GM13977 (cell line): ENCODE measurements at regions not wholly inside any gene's neighbourhood (a gene's known extent, or its start where the extent isn't known, plus 50 kb on each side); places are given as distances from the start of the nearest gene placed in this dataset.

Source experiments
- DNase-seq: peaks from one replicate; pipeline ENCODE4 v3.0.0; 2012; ENCODE audit warnings: low spot score
- in situ Hi-C: fragments of 300-500 bp; cut with MboI; formaldehyde crosslinking; loops from one replicate; pipeline ENCODE4 v1.12.0; 2022; ENCODE audit warnings: low sequenced_read_pairs, low pct_unique_long_range_greater_than_20kb, mixed read lengths, inconsistent platforms; ENCODE audit not compliant: unreplicated experiment
- TF ChIP-seq, protein P1 (sequence below): IDR thresholded peaks from 2 replicates; pipeline ENCODE4 v1.5.1; 2012; ENCODE audit warnings: mild to moderate bottlenecking, control low read depth; ENCODE audit not compliant: insufficient read depth; ENCODE audit errors: extremely low read depth, missing control alignments

DNA sequence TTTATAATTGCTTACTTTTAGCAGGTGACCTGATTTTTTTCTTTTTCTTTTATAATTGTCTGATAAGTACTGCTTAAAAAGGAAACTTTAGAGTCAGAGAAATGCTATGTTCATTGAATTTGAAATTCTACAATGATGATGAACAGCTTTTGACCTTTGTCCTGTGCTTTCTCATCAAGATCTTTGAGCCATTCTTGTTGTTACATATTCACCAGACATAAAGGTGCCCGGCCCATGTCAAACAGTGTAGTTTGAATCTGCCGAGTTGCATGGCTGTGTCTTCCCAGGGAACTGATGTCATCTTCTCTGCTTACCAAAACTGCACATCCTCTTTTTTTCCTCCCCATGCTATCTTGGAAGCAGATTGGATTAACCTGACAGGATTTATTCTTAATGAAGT, 163.6 kb downstream of the LRRC70 start:
- in situ Hi-C loops = no loop called here
- TF ChIP-seq, protein P1, sequence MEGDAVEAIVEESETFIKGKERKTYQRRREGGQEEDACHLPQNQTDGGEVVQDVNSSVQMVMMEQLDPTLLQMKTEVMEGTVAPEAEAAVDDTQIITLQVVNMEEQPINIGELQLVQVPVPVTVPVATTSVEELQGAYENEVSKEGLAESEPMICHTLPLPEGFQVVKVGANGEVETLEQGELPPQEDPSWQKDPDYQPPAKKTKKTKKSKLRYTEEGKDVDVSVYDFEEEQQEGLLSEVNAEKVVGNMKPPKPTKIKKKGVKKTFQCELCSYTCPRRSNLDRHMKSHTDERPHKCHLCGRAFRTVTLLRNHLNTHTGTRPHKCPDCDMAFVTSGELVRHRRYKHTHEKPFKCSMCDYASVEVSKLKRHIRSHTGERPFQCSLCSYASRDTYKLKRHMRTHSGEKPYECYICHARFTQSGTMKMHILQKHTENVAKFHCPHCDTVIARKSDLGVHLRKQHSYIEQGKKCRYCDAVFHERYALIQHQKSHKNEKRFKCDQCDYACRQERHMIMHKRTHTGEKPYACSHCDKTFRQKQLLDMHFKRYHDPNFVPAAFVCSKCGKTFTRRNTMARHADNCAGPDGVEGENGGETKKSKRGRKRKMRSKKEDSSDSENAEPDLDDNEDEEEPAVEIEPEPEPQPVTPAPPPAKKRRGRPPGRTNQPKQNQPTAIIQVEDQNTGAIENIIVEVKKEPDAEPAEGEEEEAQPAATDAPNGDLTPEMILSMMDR = no peak
- no peak for DNase-seq

DNA sequence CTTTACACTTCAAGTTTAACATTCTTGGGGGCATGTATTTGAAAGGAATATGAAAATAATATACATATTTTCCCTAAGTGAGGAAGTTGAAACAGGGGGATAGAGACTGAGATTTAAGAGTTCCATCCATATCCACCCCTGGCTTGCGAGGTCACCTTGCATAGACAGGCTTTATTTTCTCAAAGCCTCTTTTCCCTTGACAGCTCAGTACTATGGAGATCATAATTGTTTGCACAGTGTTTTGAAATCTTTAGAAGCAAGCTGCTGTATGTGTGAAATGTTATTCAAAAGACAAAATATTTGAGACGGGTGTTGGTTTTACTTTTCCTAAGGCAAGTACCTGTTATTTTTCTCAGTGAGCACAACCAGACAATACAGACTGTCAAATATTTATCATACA, 163.1 kb downstream of the LRRC70 start:
- TF ChIP-seq, protein P1 = no peak
- no peak for DNase-seq
- in situ Hi-C loops = no loop called here

DNA sequence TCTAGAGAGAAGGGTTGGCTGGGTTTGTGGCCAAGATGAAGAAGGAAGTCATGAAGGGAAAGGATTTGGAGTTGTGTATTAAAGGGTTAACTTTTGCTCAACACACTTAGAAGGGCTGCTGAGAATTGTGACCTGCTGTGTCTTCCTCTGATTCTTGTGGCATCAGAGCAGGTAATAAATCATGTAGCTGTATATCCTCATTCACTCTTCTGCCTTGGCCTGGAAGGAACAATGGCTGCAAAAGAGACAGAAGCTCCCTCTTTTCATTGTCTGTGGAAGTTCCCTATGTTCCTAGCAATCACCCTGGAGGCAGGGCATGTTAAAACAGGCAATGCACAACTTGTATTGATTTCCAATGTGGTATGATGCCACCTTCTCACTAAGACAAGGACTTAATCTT, 159.1 kb downstream of the LRRC70 start:
- TF ChIP-seq, protein P1 = no peak
- no peak for DNase-seq
- in situ Hi-C loops = no loop called here

DNA sequence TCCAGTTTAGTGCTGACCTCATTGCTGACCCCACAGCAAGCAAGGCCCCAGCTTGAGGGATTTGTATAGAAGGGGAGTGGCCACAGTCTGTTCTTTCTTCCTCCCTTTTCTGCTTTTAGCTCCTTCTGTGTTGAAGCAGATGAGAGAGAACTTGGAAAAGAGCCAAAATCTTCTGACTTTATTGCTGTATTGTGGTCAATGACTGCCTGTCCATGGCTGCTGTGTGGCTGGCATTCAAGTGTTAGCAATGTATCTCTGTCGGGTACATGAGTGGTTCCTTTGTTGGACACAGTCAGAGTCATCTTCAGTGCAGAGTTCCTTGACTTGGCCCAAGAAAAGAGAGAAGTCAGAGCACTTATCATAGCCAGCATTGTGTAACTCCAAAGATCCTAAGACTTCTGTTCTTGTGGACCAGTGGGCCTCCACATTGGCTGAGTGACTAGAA, 154.1 kb downstream of the LRRC70 start:
- in situ Hi-C loops = no loop called here
- no peak for DNase-seq
- TF ChIP-seq, protein P1 = no peak

DNA sequence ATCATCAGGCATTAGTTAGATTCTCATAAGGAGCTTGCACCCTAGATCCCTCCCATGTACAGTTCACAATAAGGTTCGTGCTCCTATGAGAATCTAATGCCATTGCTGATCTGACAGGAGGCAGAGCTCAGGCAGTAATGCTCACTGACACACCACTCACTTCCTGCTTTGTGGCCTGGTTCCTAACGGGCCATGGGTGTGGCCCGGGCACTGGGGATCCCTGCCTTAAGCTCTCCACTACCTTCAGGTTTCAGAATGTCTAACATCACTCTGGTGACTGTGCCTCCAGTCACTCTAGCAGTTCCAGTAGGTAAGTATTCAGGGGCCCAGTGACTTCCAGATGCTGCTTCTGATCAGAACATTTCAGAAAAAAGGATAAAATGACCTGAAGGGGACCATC, 152.4 kb downstream of the LRRC70 start:
- DNase-seq = no peak
- in situ Hi-C loops = no loop called here
- TF ChIP-seq, protein P1 = no peak

DNA sequence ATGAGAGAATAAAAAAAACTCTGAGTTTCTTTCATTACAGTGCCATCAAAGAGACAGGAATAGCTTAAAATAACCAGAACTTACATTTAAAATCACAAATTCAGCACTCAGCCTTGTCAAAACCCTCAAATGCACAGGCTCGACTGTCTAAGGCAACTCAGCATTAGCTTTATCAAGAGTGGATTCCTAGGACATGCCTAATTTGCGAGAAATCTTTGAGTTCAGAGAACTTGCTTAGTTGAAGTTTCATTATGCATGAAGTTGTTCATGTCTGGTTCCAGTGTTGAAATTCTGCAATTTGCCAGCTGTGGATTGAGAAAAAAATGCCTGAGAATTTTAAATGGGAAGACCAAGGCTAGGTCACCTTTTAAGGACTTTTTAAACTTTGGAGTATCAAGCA, 151.1 kb downstream of the LRRC70 start:
- TF ChIP-seq, protein P1 = no peak
- DNase-seq = no peak
- in situ Hi-C loops = no loop called here

DNA sequence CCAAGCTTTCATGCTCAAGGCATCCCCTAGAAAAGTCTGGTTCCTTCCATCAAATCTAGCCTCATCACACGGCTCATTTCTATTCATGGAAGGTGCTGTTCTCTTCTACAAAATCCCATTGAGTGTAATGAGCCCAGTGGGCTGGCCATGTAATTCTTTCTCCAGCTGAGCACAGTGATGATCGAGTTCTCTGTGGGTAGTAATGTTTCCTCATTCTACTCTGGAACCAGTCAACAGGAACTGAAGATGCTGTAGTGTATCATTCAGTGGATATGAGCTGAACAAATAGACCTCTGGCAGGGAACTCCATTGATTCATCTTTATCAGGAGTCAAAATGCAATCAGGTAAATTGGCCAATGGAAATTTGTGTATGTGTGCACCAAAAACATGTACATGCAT, 149.2 kb downstream of the LRRC70 start:
- no peak for DNase-seq
- TF ChIP-seq, protein P1 = no peak

More for the DNA sequence above, 149.2 kb downstream of the LRRC70 start:
- in situ Hi-C loops = no loop called here
